AG10803 (cell line): ENCODE measurements at regions not wholly inside any gene's neighbourhood (a gene's known extent, or its start where the extent isn't known, plus 50 kb on each side); places are given as distances from the start of the nearest gene placed in this dataset.

Experiments
- DNase-seq: peaks from one replicate; pipeline ENCODE4 v3.0.0; 2010; ENCODE audit warnings: low read depth
- H3K4me3 ChIP-seq: 2 replicates; pipeline ENCODE4 v1.5.1; 2011; ENCODE audit warnings: mild to moderate bottlenecking, low read length, control low read depth
- TF ChIP-seq, protein P1 (sequence below): conservative IDR thresholded peaks from 2 replicates; pipeline ENCODE4 v1.5.1; 2011; ENCODE audit warnings: mild to moderate bottlenecking, low read length, control low read depth, inconsistent platforms

DNA sequence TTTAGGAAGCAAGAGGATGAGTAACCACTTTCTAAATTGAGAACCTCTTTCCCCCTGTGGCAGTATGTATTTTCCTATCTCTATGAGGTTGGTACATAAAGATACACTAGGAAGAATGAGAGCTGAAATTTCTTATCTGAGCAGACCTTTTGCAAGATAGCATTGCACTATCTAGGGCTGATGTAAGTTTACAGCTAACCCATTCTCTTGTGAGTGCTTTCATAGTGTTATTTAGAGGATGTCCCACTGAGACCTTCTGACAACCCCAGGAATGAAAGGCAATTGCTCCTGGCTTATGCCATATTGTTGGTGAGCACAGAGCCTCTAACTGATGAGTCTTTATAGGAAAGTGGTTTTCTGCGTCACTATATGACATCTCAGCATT, 1209.3 kb upstream of the CDH6 start:
- H3K4me3 ChIP-seq, result no peak overlapping the region
- no peak for DNase-seq

DNA sequence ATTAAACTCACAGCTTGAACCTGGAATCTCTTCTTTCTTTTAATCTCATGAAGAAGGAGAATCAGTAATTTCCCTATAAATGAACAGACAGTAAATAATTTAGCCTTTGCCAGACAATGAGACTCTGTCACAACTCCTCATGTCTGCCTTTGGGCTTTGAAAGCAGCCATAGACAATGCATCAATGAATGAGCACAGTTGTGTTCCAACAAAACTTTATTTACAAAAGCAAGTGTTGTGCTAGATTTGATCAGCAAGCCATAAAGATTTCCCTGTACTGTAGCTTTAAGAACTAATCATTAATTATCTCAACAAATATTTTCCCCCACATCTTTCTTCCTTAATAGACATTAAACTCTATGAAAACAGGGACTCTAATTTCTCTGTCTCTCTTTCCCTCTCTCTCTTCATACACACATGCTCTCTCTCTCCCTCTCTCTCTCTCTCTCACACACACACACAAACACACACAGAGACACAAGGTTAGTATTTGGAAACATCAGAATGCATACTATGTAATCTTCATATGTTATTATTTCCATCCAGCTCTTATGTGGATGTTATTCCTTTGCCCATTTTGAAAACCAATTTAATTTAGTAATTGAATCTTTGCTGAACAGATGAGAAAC, 1209.8 kb upstream of the CDH6 start:
- no peak overlapping the region for H3K4me3 ChIP-seq
- TF ChIP-seq, protein P1, sequence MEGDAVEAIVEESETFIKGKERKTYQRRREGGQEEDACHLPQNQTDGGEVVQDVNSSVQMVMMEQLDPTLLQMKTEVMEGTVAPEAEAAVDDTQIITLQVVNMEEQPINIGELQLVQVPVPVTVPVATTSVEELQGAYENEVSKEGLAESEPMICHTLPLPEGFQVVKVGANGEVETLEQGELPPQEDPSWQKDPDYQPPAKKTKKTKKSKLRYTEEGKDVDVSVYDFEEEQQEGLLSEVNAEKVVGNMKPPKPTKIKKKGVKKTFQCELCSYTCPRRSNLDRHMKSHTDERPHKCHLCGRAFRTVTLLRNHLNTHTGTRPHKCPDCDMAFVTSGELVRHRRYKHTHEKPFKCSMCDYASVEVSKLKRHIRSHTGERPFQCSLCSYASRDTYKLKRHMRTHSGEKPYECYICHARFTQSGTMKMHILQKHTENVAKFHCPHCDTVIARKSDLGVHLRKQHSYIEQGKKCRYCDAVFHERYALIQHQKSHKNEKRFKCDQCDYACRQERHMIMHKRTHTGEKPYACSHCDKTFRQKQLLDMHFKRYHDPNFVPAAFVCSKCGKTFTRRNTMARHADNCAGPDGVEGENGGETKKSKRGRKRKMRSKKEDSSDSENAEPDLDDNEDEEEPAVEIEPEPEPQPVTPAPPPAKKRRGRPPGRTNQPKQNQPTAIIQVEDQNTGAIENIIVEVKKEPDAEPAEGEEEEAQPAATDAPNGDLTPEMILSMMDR, result no peak
- DNase-seq, result no peak

More for the DNA sequence above, 1209.3 kb upstream of the CDH6 start:
- TF ChIP-seq, protein P1, result no peak

DNA sequence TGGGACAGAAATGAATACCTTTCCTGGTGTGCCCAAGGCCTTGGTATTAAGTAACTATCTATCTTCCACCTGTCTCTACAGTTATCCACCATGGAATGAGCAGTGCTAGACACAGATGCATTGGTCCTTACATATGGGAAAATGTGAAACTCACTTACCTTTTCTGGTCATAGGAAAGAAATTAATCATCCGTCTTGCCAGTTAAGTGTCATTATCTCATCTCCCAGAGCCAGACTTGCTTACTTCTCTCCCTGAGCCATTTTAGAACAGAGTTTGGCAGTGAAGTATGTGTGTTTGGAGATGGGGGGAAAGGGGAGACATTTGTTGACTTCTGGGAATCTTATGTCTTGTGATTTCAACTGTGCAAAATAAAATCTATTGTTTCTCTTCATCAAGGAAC, 1211.0 kb upstream of the CDH6 start:
- TF ChIP-seq, protein P1, result no peak
- H3K4me3 ChIP-seq, result no peak overlapping the region
- no peak for DNase-seq

DNA sequence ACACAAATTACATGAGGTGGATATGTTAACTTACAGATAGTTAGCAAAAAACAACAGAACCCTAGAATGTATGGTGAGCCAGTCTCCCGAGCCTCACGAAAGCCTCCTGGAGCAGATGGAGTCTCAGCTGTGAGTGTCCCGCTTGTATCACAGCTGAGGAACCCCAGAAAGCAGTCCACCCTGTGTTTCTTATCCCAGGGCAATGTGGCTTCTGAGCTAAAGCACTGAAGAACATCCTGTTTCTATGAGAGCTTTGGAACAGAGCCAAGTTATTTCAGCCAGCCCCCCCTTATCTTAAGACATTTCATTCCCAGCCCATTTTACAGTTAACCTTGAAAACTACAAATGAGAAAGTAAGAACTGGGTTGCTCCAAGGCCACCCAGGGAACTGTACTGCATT, 1220.9 kb upstream of the CDH6 start:
- no peak overlapping the region for H3K4me3 ChIP-seq
- TF ChIP-seq, protein P1, result no peak
- DNase-seq, result no peak

DNA sequence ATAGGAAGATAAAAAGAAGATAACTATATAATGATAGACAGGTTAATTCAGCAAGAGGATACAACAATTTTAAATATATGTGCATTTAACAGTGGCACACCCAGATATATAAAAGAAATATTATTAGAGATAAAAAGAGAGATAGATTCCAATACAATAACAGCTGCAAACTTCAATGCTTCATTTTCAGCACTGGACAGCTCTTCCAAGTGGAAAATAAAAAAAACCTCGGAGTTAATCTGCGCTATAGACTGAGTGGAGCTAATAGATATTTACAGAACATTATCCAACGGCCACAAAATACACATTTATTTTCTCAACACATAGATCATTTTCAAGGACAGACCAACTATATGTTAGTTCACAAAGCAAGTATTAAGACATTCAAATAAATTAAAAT, 1229.5 kb upstream of the CDH6 start:
- no peak overlapping the region for H3K4me3 ChIP-seq
- no peak for DNase-seq
- TF ChIP-seq, protein P1, result no peak

DNA sequence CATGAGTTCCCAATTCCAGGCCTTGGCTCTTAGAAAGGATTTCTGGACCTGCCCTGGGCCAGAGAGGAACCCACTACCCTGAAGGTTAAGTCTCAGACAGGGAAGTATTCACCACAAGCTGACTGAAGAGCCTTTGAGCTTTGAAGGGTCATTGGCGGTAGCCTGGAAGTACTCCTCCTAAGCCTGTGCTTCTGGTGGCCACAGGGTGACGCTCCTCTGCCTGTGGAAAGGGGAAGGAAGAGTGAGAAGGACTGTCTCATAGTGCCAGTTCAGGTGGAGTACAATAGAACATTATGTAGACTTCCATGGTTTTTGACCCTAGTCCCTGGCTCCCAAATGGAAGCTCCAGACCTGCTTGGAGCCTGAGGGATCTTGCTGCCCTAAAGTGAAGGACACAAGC, 1233.2 kb upstream of the CDH6 start:
- TF ChIP-seq, protein P1, result no peak
- no peak for DNase-seq
- H3K4me3 ChIP-seq, result no peak overlapping the region

DNA sequence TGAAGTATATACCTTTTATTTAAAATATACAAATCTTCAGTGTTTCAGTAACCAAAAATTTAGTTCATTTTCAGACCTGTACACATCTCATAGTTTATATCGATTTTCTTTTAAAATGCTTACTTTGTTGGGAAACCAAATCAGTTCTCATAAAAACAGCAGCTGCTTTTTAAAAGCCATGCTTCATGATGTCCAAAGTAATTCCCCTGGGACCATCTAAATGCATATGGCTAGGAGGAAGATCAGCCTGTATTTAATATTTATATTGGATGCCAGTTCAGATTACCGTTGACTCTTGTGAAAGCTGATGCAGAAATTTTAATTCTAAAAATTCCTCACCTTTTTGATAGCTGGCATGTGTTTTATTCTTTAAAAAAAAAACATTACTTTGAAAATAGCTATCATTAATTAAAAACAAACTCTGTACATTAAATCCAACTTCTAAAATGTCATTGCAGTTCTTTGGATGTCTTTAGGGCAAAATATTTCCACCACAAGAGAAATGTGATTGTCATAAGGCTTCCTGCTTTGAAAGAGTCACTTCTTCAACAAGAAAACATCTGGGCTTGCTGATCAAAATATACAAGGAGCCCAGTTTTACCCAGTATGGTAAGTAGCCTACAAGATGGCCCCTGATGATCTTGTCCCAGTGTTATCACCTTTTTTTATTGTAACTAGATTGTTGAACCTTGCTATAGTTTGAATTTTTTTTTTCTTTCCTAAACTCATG, 1242.9 kb upstream of the CDH6 start:
- TF ChIP-seq, protein P1, result no peak
- no peak overlapping the region for H3K4me3 ChIP-seq
- DNase-seq, result no peak
